Colonic mucosa (tissue), 4 donors: ENCODE measurements at regions not wholly inside any gene's neighbourhood (a gene's known extent, or its start where the extent isn't known, plus 50 kb on each side); places are given as distances from the start of the nearest gene placed in this dataset.

Source experiments
- DNase-seq: peaks from one replicate; pipeline ENCODE4 v3.0.0-alpha.2; 2020
- H3K27ac ChIP-seq: fragments of 200-600 bp; one replicate; pipeline ENCODE4 v1.8.0; 2021
- H3K27me3 ChIP-seq: fragments of 200-600 bp; one replicate; pipeline ENCODE4 v1.8.0; 2021
- H3K36me3 ChIP-seq: fragments of 200-600 bp; one replicate; pipeline ENCODE4 v1.8.0; 2021
- H3K4me1 ChIP-seq: fragments of 200-600 bp; one replicate; pipeline ENCODE4 v1.8.0; 2021; ENCODE audit warnings: mild to moderate bottlenecking
- H3K4me3 ChIP-seq: fragments of 200-600 bp; one replicate; pipeline ENCODE4 v1.8.0; 2021
- H3K9ac ChIP-seq, 2 donors: one replicate each; pipeline ENCODE4 v1.7.0; 2013; ENCODE audit warnings: control low read depth in 2 of 2, low read depth in 2 of 2, low read length in 2 of 2
- H3K9me3 ChIP-seq: fragments of 200-600 bp; one replicate; pipeline ENCODE4 v1.8.0; 2021
- CTCF ChIP-seq: fragments of 200-600 bp; IDR thresholded peaks from one replicate; pipeline ENCODE4 v1.8.0; 2022; ENCODE audit warnings: antibody characterized with exemption, mild to moderate bottlenecking
- intact Hi-C: fragments of 100-400 bp; cut with DNase I; formaldehyde crosslinking; loops from one replicate; pipeline ENCODE4 v1.14.1; 2022
- donor health status: healthy.
- donor health status: DM: no; HTN: no; CAD: no.
- donor health status: DM: no; HTN: no; CAD: no.

GRCh38 chr2:34995196-34995595, 1360.4 kb upstream of the CRIM1 start:
- Histone ChIP-seq H3K27me3 (no peaks in the 10 kb centered on the region), H3K27ac (no peak overlapping the region), H3K9me3 (no peaks in the 10 kb centered on the region), H3K4me1 (no peaks in the 10 kb centered on the region), H3K4me3 (no peak overlapping the region), H3K9ac (no peak overlapping the region), H3K36me3 (no peaks in the 10 kb centered on the region)
- intact Hi-C loops = no loop called here
- no peak for TF ChIP-seq CTCF
- no peak for DNase-seq

GRCh38 chr2:34991508-34992274, 1363.9 kb upstream of the CRIM1 start:
- Histone ChIP-seq H3K4me3 (no peak overlapping the region), H3K36me3 (no peaks in the 10 kb centered on the region), H3K27ac (no peak overlapping the region), H3K9ac (no peak overlapping the region), H3K27me3 (no peaks in the 10 kb centered on the region), H3K4me1 (no peaks in the 10 kb centered on the region), H3K9me3 (no peaks in the 10 kb centered on the region)
- intact Hi-C loops = no loop called here
- no peak for DNase-seq
- TF ChIP-seq CTCF = no peak

GRCh38 chr2:34985474-34985873, 1370.1 kb upstream of the CRIM1 start:
- DNase-seq = no peak
- no peaks in the 10 kb centered on the region for H3K9me3 ChIP-seq

GRCh38 chr2:34980689-34981088, 1374.9 kb upstream of the CRIM1 start:
- no peak overlapping the region for H3K9ac ChIP-seq
- H3K4me1 ChIP-seq = no peaks in the 10 kb centered on the region
- H3K9me3 ChIP-seq = no peaks in the 10 kb centered on the region
- H3K27ac ChIP-seq = no peak overlapping the region
- no peaks in the 10 kb centered on the region for H3K36me3 ChIP-seq
- no peak overlapping the region for H3K4me3 ChIP-seq
- no peak for DNase-seq
- TF ChIP-seq CTCF = no peak
- no peaks in the 10 kb centered on the region for H3K27me3 ChIP-seq
- intact Hi-C loops = no loop called here

More at GRCh38 chr2:34985474-34985873, 1370.1 kb upstream of the CRIM1 start:
- H3K9ac ChIP-seq = no peak overlapping the region
- H3K27me3 ChIP-seq = no peaks in the 10 kb centered on the region
- no peak overlapping the region for H3K27ac ChIP-seq
- no peaks in the 10 kb centered on the region for H3K36me3 ChIP-seq
- intact Hi-C loops = no loop called here
- no peak for TF ChIP-seq CTCF
- no peak overlapping the region for H3K4me3 ChIP-seq
- H3K4me1 ChIP-seq = no peaks in the 10 kb centered on the region

- Histone ChIP-seq H3K4me1 (no peaks in the 10 kb centered on the region), H3K27me3 (no peaks in the 10 kb centered on the region), H3K36me3 (no peaks in the 10 kb centered on the region), H3K9ac (no peak overlapping the region), H3K9me3 (no peaks in the 10 kb centered on the region), H3K4me3 (no peak overlapping the region), H3K27ac (no peak overlapping the region)
- TF ChIP-seq CTCF = no peak
- DNase-seq = no peak
- intact Hi-C loops = no loop called here
These were observed 1376.4 kb upstream of the CRIM1 start for GRCh38 chr2:34979148-34979547.
